ENCODE measurements at regions not wholly inside any gene's neighbourhood (a gene's known extent, or its start where the extent isn't known, plus 50 kb on each side); places are given as distances from the start of the nearest gene placed in this dataset.

DNA sequence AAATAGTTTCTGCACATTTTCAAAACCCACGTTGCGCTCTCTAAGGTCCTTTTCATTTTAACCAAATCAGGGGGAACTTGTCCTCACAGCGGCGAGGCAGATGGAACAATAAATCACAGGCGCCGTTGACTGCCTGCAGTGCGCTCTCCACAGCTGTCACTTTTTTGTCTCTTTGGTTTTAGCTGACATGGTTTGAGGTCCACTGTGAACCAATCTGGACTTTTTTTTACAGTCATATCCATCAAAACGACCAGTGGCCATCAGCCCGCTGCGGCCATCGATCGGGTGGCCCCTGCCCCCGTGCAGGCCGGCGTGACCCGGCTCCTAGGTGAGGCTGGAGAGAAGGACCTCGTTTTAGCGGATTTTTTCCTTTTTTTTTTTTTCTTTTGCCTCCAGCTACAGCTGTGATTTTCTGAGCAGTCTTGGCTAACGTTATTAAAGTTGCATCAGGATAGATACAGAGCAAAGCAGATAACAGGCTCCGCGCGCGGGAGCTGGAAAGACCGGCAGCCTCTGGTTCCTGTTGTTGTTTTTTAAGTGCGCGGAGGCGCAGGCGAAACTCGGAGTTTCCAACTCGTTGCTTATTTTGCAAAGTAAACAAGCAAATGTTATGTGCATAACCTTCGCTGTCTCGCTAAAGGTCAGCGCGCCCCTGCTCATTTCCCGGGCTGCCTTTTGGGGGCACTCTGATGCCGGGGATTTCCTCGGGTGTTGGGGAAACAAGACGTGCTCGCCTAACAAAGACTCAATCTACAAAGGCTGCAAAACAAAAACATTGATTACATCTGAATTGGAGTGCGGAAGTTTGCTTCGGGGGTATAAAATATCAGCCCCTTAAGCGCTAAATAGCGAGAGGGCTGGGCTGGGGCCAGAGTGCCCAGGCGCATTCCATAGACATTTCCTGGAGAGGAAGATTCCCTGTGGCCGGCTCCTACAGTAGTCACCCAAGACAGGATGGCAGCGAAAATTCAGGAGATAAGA lies 414.8 kb upstream of the MKI67 start:
- Mint-ChIP-seq H3K4me1 (no peaks in the 10 kb centered on the region), H3K9me3 (no peaks in the 10 kb centered on the region), H3K27me3 (peaks cover 39% of the 10 kb centered on the region), H3K4me3 (no peak overlapping the region), H3K27ac (no peak overlapping the region), H3K36me3 (ENCODE audit: low read depth) (no peaks in the 10 kb centered on the region)
- DNase-seq, result no peak
- POLR2A ChIA-PET, result no interaction called here
- CTCF ChIA-PET, result no interaction called here

DNA sequence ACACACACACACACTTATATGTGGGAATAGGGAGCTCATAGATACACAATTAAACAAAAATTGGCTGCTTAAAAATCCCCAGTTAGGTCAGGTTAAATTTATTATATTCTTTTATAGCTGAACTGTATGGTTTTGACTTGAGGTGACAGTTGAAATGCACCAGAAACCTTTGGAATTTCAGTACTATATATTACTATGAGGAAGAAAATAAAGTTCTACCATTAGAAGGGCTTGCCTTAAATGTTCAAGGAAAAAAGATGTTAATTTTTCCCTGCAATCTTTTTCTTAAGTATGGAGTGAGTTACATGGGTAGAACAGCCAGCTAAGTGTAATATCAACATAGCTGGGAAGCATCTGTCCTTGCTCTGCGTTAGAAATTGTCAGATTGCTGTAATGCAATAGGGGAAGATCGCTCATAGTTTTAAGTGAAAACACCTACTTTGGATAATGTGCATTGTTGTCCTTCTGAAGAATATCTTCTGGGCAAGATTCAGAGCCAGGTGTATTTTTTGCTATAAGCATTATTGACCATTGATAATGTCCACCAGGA lies 415.8 kb upstream of the MKI67 start:
- Mint-ChIP-seq H3K4me1 (no peaks in the 10 kb centered on the region), H3K27me3 (peaks cover 36% of the 10 kb centered on the region), H3K9me3 (no peaks in the 10 kb centered on the region), H3K27ac (no peak overlapping the region), H3K4me3 (no peak overlapping the region), H3K36me3 (ENCODE audit: low read depth) (no peaks in the 10 kb centered on the region)
- CTCF ChIA-PET, result no interaction called here
- no peak for DNase-seq
- POLR2A ChIA-PET, result no interaction called here

- DNase-seq, result no peak
- no peaks in the 10 kb centered on the region for H3K36me3 Mint-ChIP-seq (ENCODE audit: low read depth)
- no peaks in the 10 kb centered on the region for H3K9me3 Mint-ChIP-seq
- CTCF ChIA-PET, result no interaction called here
- no peaks in the 10 kb centered on the region for H3K4me1 Mint-ChIP-seq
- H3K27ac Mint-ChIP-seq, result no peak overlapping the region
- H3K27me3 Mint-ChIP-seq, result peaks cover 36% of the 10 kb centered on the region
- POLR2A ChIA-PET, result no interaction called here
- H3K4me3 Mint-ChIP-seq, result no peak overlapping the region
These were observed 416.4 kb upstream of the MKI67 start for GRCh38 chr10:128542659-128543058.

GRCh38 chr10:128543151-128543550 lies 416.9 kb upstream of the MKI67 start:
- CTCF ChIA-PET, result no interaction called here
- Mint-ChIP-seq H3K4me3 (no peak overlapping the region), H3K4me1 (no peaks in the 10 kb centered on the region), H3K9me3 (no peaks in the 10 kb centered on the region), H3K36me3 (ENCODE audit: low read depth) (no peaks in the 10 kb centered on the region), H3K27me3 (peaks cover 31% of the 10 kb centered on the region), H3K27ac (no peak overlapping the region)
- POLR2A ChIA-PET, result no interaction called here
- no peak for DNase-seq

DNA sequence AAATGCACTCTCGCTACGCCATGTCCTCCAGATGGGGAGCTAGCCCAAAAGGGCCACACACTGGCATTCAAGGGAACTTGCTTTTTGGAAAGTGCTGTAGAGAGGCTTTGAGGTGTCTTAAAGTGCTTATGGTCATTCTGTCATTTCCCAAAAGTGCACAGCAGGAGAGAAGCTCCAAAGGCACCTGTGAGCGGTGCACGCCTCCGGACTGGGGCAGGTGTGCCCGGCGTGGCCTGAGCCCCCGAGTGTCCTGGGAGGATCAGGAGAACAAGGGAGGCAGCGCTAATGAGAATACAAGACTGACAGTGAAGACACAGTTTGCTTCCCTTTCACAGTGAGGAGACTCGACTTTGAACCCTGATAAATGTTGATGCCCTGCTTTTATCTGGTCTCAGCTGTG lies 419.0 kb upstream of the MKI67 start:
- Mint-ChIP-seq H3K9me3 (no peaks in the 10 kb centered on the region), H3K27me3 (peaks cover 15% of the 10 kb centered on the region), H3K4me3 (no peak overlapping the region), H3K36me3 (ENCODE audit: low read depth) (no peaks in the 10 kb centered on the region), H3K4me1 (no peaks in the 10 kb centered on the region), H3K27ac (no peak overlapping the region)
- no peak for DNase-seq
- POLR2A ChIA-PET, result no interaction called here
- CTCF ChIA-PET, result no interaction called here

DNA sequence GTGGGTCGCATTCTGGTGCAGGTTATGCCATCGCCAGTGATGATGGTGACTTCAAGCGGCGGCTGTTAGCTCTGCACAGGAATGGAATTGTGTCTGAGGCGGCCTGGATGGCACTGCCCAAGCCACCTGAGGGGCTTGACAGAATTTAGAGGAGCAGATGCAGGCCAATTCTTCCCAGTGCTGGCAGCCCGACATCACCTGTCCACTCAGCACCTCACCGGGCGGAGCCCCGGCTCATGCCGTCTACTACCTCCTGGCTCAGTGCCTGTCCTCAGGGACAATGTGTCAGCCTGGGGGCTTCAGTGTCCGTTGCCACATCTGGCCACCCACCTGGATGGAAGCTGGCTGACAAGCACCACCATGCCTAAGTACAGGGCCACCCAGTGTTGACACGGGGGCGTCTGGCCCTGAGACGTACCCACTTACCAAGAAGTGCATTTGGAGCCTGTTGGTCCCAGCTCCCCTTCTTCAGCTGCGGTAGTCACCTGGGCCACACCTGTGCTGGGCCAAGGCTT lies 420.5 kb upstream of the MKI67 start:
- Mint-ChIP-seq H3K27ac (no peak overlapping the region), H3K36me3 (ENCODE audit: low read depth) (no peaks in the 10 kb centered on the region), H3K9me3 (no peaks in the 10 kb centered on the region), H3K4me1 (no peaks in the 10 kb centered on the region), H3K27me3 (peaks cover 4% of the 10 kb centered on the region), H3K4me3 (no peak overlapping the region)
- no peak for DNase-seq
- ChIA-PET CTCF (no interaction called here), POLR2A (interaction anchor here (0.7 kb wide), 1 partner anchor 710 kb away, joined by 3 read pairs; no protein-coding TSS in a partner anchor)

GRCh38 chr10:128549101-128549608 lies 422.9 kb upstream of the MKI67 start:
- ChIA-PET CTCF (no interaction called here), POLR2A (no interaction called here)
- no peaks in the 10 kb centered on the region for H3K9me3 Mint-ChIP-seq
- H3K27ac Mint-ChIP-seq, result no peak overlapping the region
- H3K4me3 Mint-ChIP-seq, result no peak overlapping the region
- DNase-seq, result no peak
- H3K36me3 Mint-ChIP-seq (ENCODE audit: low read depth), result no peaks in the 10 kb centered on the region
- H3K27me3 Mint-ChIP-seq, result no peaks in the 10 kb centered on the region
- no peaks in the 10 kb centered on the region for H3K4me1 Mint-ChIP-seq

DNA sequence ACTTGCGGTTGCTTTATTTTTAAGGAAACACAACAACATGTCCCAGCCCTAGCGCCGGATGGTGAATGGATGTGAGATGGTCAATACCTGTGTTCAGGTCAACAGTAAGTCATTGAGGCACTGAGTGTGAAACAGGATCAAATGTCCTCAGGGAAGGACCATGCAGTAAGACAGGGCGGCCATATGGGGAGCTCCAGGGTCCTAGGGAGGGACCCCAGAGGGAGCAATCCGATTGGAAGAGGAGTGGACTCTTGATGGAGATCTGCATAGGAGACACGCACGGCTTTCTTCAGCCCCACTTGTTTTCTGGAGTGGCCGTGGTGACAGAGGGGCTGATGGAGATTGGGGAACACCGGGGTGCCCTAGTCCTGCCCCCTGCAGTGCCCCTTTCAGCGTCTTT lies 423.8 kb upstream of the MKI67 start:
- Mint-ChIP-seq H3K27ac (no peak overlapping the region), H3K4me1 (no peaks in the 10 kb centered on the region), H3K27me3 (no peaks in the 10 kb centered on the region), H3K36me3 (ENCODE audit: low read depth) (no peaks in the 10 kb centered on the region), H3K4me3 (no peak overlapping the region), H3K9me3 (no peaks in the 10 kb centered on the region)
- no peak for DNase-seq
- POLR2A ChIA-PET, result no interaction called here
- CTCF ChIA-PET, result no interaction called here

DNA sequence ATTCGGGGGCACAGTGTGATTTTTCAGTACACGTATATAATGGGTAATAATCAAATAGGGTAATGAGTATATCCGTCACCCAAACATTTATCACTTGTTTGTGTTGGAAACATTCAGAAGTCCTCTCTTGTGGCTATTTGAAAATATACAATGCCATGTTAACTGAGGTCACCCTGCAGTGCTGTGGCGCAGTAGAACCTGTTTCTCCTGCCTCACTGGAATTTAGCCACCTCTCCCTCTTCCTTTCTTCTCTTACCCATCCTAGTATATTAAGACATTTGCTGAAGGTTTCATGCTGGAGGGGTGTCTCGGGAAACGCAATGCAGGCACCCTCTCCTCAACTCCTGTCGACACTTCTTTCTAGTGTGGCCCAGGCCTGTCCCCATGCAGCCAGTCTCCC lies 425.3 kb upstream of the MKI67 start:
- no peaks in the 10 kb centered on the region for H3K27me3 Mint-ChIP-seq
- H3K9me3 Mint-ChIP-seq, result no peaks in the 10 kb centered on the region
- ChIA-PET POLR2A (no interaction called here), CTCF (no interaction called here)
- no peak overlapping the region for H3K27ac Mint-ChIP-seq
- no peaks in the 10 kb centered on the region for H3K4me1 Mint-ChIP-seq
- H3K4me3 Mint-ChIP-seq, result no peak overlapping the region
- no peaks in the 10 kb centered on the region for H3K36me3 Mint-ChIP-seq (ENCODE audit: low read depth)
- DNase-seq, result no peak

GRCh38 chr10:128553755-128554154 lies 427.5 kb upstream of the MKI67 start:
- ChIA-PET CTCF (no interaction called here), POLR2A (no interaction called here)
- H3K27me3 Mint-ChIP-seq, result no peaks in the 10 kb centered on the region
- H3K36me3 Mint-ChIP-seq (ENCODE audit: low read depth), result no peaks in the 10 kb centered on the region
- H3K4me1 Mint-ChIP-seq, result no peaks in the 10 kb centered on the region
- no peak overlapping the region for H3K27ac Mint-ChIP-seq
- H3K9me3 Mint-ChIP-seq, result no peaks in the 10 kb centered on the region
- DNase-seq, result no peak
- no peak overlapping the region for H3K4me3 Mint-ChIP-seq

GRCh38 chr10:128556182-128557110 lies 430.2 kb upstream of the MKI67 start:
- H3K4me3 Mint-ChIP-seq, result no peak overlapping the region
- H3K27ac Mint-ChIP-seq, result no peak overlapping the region
- no peaks in the 10 kb centered on the region for H3K36me3 Mint-ChIP-seq (ENCODE audit: low read depth)
- no peaks in the 10 kb centered on the region for H3K9me3 Mint-ChIP-seq
- DNase-seq, result no peak
- H3K27me3 Mint-ChIP-seq, result no peaks in the 10 kb centered on the region
- CTCF ChIA-PET, result no interaction called here
- H3K4me1 Mint-ChIP-seq, result no peaks in the 10 kb centered on the region
- POLR2A ChIA-PET, result no interaction called here

GRCh38 chr10:128557149-128557710 lies 431.0 kb upstream of the MKI67 start:
- Mint-ChIP-seq H3K27me3 (no peaks in the 10 kb centered on the region), H3K9me3 (no peaks in the 10 kb centered on the region), H3K4me3 (no peak overlapping the region), H3K36me3 (ENCODE audit: low read depth) (no peaks in the 10 kb centered on the region), H3K27ac (no peak overlapping the region), H3K4me1 (no peaks in the 10 kb centered on the region)
- ChIA-PET POLR2A (no interaction called here), CTCF (no interaction called here)
- DNase-seq, result no peak

- Mint-ChIP-seq H3K4me3 (no peak overlapping the region), H3K4me1 (no peaks in the 10 kb centered on the region), H3K27me3 (no peaks in the 10 kb centered on the region), H3K36me3 (ENCODE audit: low read depth) (no peaks in the 10 kb centered on the region), H3K27ac (no peak overlapping the region), H3K9me3 (no peaks in the 10 kb centered on the region)
- CTCF ChIA-PET, result no interaction called here
- POLR2A ChIA-PET, result no interaction called here
- DNase-seq, result no peak
These were observed 434.2 kb upstream of the MKI67 start for GRCh38 chr10:128560406-128560805.
